ENCODE measurements at regions not wholly inside any gene's neighbourhood (a gene's known extent, or its start where the extent isn't known, plus 50 kb on each side); places are given as distances from the start of the nearest gene placed in this dataset.

DNA sequence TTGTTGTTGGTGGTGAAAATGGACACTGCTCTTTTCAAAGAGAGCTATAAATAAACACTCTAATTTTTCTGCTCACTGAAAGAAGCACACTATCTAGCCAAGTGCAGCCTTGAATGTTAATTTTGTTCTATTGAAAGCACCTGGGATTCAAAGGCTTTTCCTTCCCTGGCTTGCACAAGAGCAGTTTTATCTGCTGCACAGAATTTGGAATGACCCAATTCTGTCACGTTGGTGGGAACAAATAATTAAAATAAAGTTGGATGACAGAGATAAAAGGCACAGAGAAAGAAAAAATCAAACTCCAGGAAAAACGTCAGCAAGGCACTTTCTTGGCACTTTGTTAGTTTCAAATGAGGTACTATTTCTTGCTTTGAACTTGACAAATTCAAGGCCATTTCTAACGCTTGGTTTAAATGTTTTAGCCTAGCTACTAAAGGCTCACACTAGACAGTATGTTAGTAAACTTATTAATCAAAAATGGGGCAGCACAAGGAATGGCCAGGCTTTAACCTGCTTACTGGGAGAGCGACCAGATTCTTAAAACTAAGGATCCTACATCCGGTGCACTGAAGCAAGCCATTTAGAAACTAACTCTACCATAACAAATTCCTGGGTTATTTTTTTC lies 145.5 kb upstream of the ARG1 start:
- Histone ChIP-seq H3K9ac (ENCODE audit: low read depth, low read length, poor library complexity, severe bottlenecking) (no peak overlapping the region), H3K4me1 (ENCODE audit: insufficient read depth, low read length, poor library complexity, severe bottlenecking) (no peaks in the 10 kb centered on the region), H3K79me2 (ENCODE audit: insufficient read depth, low read length) (no peaks in the 10 kb centered on the region), H4K20me1 (ENCODE audit: insufficient read depth, low read length, poor library complexity, severe bottlenecking) (no peaks in the 10 kb centered on the region), H3K4me2 (ENCODE audit: low read depth, low read length, poor library complexity, severe bottlenecking) (no peak overlapping the region), H3K27me3 (ENCODE audit: insufficient read depth, low read length, poor library complexity, severe bottlenecking) (no peaks in the 10 kb centered on the region), H3K9me2 (replicated peaks; ENCODE audit: low read depth, low read length) (no peaks in the 10 kb centered on the region), H2AFZ (ENCODE audit: low read length) (no peak overlapping the region), H3K36me3 (ENCODE audit: insufficient read depth, low read length) (no peaks in the 10 kb centered on the region), H3F3A (ENCODE audit: low read depth) (no peaks in the 10 kb centered on the region), H3K9me3 (ENCODE audit: insufficient read depth, low read depth, low read length) (no peaks in the 10 kb centered on the region), H3K4me3 (ENCODE audit: low read length, poor library complexity, severe bottlenecking) (no peak overlapping the region)
- TF ChIP-seq, protein P1, sequence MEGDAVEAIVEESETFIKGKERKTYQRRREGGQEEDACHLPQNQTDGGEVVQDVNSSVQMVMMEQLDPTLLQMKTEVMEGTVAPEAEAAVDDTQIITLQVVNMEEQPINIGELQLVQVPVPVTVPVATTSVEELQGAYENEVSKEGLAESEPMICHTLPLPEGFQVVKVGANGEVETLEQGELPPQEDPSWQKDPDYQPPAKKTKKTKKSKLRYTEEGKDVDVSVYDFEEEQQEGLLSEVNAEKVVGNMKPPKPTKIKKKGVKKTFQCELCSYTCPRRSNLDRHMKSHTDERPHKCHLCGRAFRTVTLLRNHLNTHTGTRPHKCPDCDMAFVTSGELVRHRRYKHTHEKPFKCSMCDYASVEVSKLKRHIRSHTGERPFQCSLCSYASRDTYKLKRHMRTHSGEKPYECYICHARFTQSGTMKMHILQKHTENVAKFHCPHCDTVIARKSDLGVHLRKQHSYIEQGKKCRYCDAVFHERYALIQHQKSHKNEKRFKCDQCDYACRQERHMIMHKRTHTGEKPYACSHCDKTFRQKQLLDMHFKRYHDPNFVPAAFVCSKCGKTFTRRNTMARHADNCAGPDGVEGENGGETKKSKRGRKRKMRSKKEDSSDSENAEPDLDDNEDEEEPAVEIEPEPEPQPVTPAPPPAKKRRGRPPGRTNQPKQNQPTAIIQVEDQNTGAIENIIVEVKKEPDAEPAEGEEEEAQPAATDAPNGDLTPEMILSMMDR (conservative IDR thresholded peaks at IDR 0.05; ENCODE audit: low read length) = no peak
- TF ChIP-seq EZH2phosphoT487 (IDR thresholded peaks at IDR 0.05; ENCODE audit: borderline replicate concordance) = no peak

- H3K4me2 ChIP-seq (ENCODE audit: low read depth, low read length, poor library complexity, severe bottlenecking) = no peak overlapping the region
Measured at GRCh38 chr6:131430531-131430930, 142.5 kb upstream of the ARG1 start.

DNA sequence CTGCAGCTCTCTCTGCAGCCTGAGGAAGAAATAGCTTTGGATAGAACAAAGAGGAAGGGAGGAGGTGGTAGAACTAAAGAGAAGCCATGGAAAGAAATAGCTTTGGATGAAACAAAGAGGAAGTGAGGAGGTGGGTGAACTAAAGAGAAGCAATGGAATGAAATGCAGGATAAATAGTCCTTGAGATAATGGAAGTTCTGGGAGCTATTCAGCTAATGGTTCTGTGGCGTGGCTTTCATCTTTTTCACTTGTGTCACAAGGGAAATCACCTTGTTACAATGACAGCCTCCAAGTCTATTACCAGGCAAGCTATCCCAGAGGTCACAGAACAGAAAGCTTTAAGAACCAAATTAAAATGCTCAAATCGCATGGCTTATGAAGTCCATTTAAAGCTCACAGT lies 141.3 kb upstream of the ARG1 start:
- H3K9me2 ChIP-seq (replicated peaks; ENCODE audit: low read depth, low read length) = no peaks in the 10 kb centered on the region
- H3K4me1 ChIP-seq (ENCODE audit: insufficient read depth, low read length, poor library complexity, severe bottlenecking) = peaks cover 5% of the 10 kb centered on the region
- H4K20me1 ChIP-seq (ENCODE audit: insufficient read depth, low read length, poor library complexity, severe bottlenecking) = no peaks in the 10 kb centered on the region
- H3K36me3 ChIP-seq (ENCODE audit: insufficient read depth, low read length) = no peaks in the 10 kb centered on the region
- no peak for TF ChIP-seq EZH2phosphoT487 (IDR thresholded peaks at IDR 0.05; ENCODE audit: borderline replicate concordance)
- TF ChIP-seq, protein P1 (conservative IDR thresholded peaks at IDR 0.05; ENCODE audit: low read length) = no peak
- 0 out of 2 replicates have a peak, but pooled peaks cover 3% of the 10 kb centered on the region for H3F3A ChIP-seq (ENCODE audit: low read depth)
- H2AFZ ChIP-seq (ENCODE audit: low read length) = no peak overlapping the region
- no peaks in the 10 kb centered on the region for H3K9me3 ChIP-seq (ENCODE audit: insufficient read depth, low read depth, low read length)
- H3K27me3 ChIP-seq (ENCODE audit: insufficient read depth, low read length, poor library complexity, severe bottlenecking) = no peaks in the 10 kb centered on the region
- H3K4me3 ChIP-seq (ENCODE audit: low read length, poor library complexity, severe bottlenecking) = no peak overlapping the region
- H3K9ac ChIP-seq (ENCODE audit: low read depth, low read length, poor library complexity, severe bottlenecking) = no peak overlapping the region
- H3K4me2 ChIP-seq (ENCODE audit: low read depth, low read length, poor library complexity, severe bottlenecking) = no peak overlapping the region
- no peaks in the 10 kb centered on the region for H3K79me2 ChIP-seq (ENCODE audit: insufficient read depth, low read length)

More at GRCh38 chr6:131430531-131430930, 142.5 kb upstream of the ARG1 start:
- Histone ChIP-seq H3F3A (ENCODE audit: low read depth) (no peaks in the 10 kb centered on the region), H3K79me2 (ENCODE audit: insufficient read depth, low read length) (no peaks in the 10 kb centered on the region), H3K4me1 (ENCODE audit: insufficient read depth, low read length, poor library complexity, severe bottlenecking) (no peaks in the 10 kb centered on the region), H3K4me3 (ENCODE audit: low read length, poor library complexity, severe bottlenecking) (no peak overlapping the region), H3K27me3 (ENCODE audit: insufficient read depth, low read length, poor library complexity, severe bottlenecking) (no peaks in the 10 kb centered on the region), H3K9me3 (ENCODE audit: insufficient read depth, low read depth, low read length) (no peaks in the 10 kb centered on the region), H2AFZ (ENCODE audit: low read length) (no peak overlapping the region), H3K9me2 (replicated peaks; ENCODE audit: low read depth, low read length) (no peaks in the 10 kb centered on the region), H3K36me3 (ENCODE audit: insufficient read depth, low read length) (no peaks in the 10 kb centered on the region), H4K20me1 (ENCODE audit: insufficient read depth, low read length, poor library complexity, severe bottlenecking) (no peaks in the 10 kb centered on the region), H3K9ac (ENCODE audit: low read depth, low read length, poor library complexity, severe bottlenecking) (no peak overlapping the region)
- TF ChIP-seq, protein P1 (conservative IDR thresholded peaks at IDR 0.05; ENCODE audit: low read length) = no peak
- TF ChIP-seq EZH2phosphoT487 (IDR thresholded peaks at IDR 0.05; ENCODE audit: borderline replicate concordance) = no peak

Measured in Loucy (cell line).